Osteocyte (in vitro differentiated cells): ENCODE measurements at regions not wholly inside any gene's neighbourhood (a gene's known extent, or its start where the extent isn't known, plus 50 kb on each side); places are given as distances from the start of the nearest gene placed in this dataset.
"Not testable (repeated sequence)": the region's sequence is repeated elsewhere in the genome, so short reads cannot be mapped to it uniquely, and the experiment has no call there.

ENCODE experiments used
- DNase-seq: peaks from one replicate; pipeline ENCODE4 v3.0.0; 2021; ENCODE audit warnings: mixed read lengths; ENCODE audit not compliant: unreplicated experiment; ENCODE audit errors: extremely low spot score
- H3K27ac Mint-ChIP-seq: one replicate; pipeline ENCODE4 v1.8.0; 2021; ENCODE audit warnings: mild to moderate bottlenecking, mixed read lengths; ENCODE audit not compliant: unreplicated experiment
- H3K27me3 Mint-ChIP-seq: one replicate; pipeline ENCODE4 v1.8.0; 2021; ENCODE audit warnings: mixed read lengths; ENCODE audit not compliant: unreplicated experiment
- H3K36me3 Mint-ChIP-seq: one replicate; pipeline ENCODE4 v1.8.0; 2021; ENCODE audit warnings: mixed read lengths; ENCODE audit not compliant: unreplicated experiment
- H3K4me1 Mint-ChIP-seq: one replicate; pipeline ENCODE4 v1.8.0; 2021; ENCODE audit warnings: mixed read lengths; ENCODE audit not compliant: unreplicated experiment
- H3K4me3 Mint-ChIP-seq: one replicate; pipeline ENCODE4 v1.8.0; 2021; ENCODE audit warnings: mild to moderate bottlenecking, moderate library complexity, mixed read lengths; ENCODE audit not compliant: unreplicated experiment
- H3K9me3 Mint-ChIP-seq: one replicate; pipeline ENCODE4 v1.8.0; 2021; ENCODE audit warnings: mixed read lengths; ENCODE audit not compliant: unreplicated experiment
- TF ChIP-seq, protein P1 (sequence below): fragments of 200-600 bp; sonication (generic); IDR thresholded peaks from 2 replicates; pipeline ENCODE4 v1.5.0; 2021; ENCODE audit warnings: antibody characterized with exemption, mild to moderate bottlenecking, moderate library complexity

DNA sequence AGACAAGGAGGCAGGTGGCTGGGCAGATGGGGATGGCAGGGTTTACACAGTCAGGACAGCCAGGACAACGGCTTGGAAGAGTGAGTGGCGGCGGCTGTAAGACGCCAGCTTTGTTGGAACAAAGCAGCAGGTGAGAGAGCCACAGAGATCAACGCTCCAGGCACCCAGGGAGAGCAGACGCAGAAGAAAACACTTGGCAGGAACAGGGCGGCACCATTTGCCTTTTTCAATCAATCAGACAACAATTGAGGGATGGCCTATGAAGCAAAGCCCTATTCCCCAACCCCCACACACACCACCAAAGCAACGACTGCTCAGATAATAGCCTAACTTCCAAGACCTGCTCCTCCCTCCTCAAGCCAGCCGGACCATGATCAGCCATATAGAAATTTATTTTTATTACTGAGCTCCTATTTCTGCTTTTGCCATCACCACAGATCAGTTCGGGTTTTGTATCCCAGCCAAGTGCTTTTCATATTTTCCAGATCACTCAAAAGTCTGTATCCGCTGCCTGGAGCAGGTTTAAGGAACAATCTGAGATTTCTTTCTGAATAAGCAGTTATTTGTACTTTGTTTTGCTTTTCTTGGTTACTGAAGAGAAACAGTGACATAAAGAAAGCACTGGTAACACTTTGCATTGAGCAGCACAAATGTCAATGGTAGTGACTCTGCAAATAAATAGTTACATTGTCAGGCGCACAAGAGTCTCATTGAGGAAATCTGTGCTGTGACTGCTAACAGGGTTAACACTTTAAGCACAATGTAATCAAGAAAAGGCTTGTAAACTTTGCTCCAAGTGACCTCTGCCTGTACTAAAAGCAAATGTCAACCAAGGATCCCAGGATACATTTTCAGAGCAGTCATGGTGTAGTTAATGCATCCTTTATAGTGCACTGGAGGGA lies 81.8 kb upstream of the RBPJ start:
- Mint-ChIP-seq H3K4me1 (peaks cover 63% of the 10 kb centered on the region), H3K27ac (peak overlapping the region; percentile 96), H3K9me3 (no peaks in the 10 kb centered on the region), H3K4me3 (peak overlapping the region; percentile 49), H3K36me3 (no peaks in the 10 kb centered on the region), H3K27me3 (no peaks in the 10 kb centered on the region)
- no peak for DNase-seq
- TF ChIP-seq, protein P1, sequence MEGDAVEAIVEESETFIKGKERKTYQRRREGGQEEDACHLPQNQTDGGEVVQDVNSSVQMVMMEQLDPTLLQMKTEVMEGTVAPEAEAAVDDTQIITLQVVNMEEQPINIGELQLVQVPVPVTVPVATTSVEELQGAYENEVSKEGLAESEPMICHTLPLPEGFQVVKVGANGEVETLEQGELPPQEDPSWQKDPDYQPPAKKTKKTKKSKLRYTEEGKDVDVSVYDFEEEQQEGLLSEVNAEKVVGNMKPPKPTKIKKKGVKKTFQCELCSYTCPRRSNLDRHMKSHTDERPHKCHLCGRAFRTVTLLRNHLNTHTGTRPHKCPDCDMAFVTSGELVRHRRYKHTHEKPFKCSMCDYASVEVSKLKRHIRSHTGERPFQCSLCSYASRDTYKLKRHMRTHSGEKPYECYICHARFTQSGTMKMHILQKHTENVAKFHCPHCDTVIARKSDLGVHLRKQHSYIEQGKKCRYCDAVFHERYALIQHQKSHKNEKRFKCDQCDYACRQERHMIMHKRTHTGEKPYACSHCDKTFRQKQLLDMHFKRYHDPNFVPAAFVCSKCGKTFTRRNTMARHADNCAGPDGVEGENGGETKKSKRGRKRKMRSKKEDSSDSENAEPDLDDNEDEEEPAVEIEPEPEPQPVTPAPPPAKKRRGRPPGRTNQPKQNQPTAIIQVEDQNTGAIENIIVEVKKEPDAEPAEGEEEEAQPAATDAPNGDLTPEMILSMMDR: no peak

DNA sequence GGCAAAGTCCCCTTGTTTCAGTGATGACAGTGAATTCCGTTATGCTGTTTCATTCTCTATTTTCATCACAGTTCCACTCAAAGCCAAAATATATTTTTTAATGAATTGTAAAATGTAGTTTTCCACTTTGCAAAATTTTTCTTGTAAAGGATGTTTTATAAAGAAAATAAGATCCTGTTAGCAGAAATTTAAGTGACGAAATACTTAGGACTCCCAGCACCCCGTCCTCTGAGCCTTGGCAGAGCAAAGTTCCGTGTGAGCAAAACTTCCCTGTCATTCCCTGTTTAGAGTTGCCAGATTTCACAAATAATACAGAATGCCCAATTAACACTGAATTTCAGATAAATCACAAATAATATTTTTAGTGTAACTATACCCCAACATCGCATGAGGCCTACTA lies 81.0 kb upstream of the RBPJ start:
- H3K4me3 Mint-ChIP-seq: no peak overlapping the region
- TF ChIP-seq, protein P1: no peak

DNA sequence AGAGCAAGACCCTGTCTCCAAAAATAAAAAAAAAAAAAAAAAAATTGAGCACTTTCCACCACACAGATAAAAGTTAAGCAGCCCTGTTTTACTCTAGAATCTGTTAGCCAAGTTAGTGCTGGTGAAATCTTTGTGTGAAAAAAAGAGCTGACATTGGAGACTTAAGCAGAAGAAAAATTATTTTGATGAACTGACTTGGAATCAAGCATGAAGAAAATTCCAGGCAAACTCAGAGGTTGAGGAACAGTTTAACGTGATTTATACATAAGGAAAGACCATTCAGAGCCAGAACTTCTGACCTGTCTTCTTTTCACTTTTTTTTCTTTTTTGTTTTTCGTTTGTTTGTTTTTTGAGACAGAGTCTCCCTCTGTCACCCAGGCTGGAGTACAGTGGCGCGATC lies 79.6 kb upstream of the RBPJ start:
- no peak for DNase-seq
- H3K4me3 Mint-ChIP-seq: no peak overlapping the region
- peaks cover 6% of the 10 kb centered on the region for H3K9me3 Mint-ChIP-seq
- no peaks in the 10 kb centered on the region for H3K27me3 Mint-ChIP-seq
- peaks cover 44% of the 10 kb centered on the region for H3K4me1 Mint-ChIP-seq
- no peaks in the 10 kb centered on the region for H3K36me3 Mint-ChIP-seq
- TF ChIP-seq, protein P1: no peak
- H3K27ac Mint-ChIP-seq: peak overlapping the region; percentile 31

More for the DNA sequence above, 81.0 kb upstream of the RBPJ start:
- Mint-ChIP-seq H3K9me3 (no peaks in the 10 kb centered on the region), H3K36me3 (no peaks in the 10 kb centered on the region), H3K27ac (peak overlapping the region; percentile 96), H3K27me3 (no peaks in the 10 kb centered on the region), H3K4me1 (peaks cover 56% of the 10 kb centered on the region)
- DNase-seq: no peak

DNA sequence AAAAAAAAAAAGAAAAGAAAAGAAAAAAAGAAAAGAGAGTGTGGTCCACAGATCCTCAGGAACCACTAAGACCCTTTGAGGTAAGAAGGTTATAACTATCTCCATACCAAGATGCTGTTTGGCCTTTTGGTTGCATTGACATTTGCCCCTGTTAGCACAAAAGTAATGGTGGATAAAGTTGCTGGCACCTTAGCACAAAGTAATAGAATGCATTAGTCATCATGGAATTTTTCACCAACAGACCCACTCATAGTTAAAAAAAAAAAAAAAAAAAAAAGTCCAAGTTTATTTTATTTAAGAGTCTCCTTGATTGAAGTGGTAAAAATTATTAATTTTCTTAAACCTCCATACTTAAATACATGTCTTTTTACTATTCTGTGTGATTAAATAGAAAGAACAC lies 78.4 kb upstream of the RBPJ start:
- peaks cover 7% of the 10 kb centered on the region for H3K9me3 Mint-ChIP-seq
- DNase-seq: no peak

DNA sequence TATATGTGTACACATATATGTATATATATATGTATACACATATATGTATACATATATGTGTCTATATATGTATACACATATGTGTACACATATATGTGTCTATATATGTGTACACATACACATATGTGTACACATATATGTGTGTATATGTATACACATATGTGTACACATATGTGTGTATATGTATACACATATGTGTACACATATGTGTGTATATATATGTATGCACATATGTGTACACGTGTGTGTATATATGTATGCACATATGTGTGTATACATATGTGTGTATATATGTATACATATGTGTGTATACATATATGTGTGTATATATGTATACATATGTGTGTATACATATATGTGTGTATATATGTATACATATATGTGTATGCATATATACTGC lies 76.7 kb upstream of the RBPJ start:
- peaks cover 31% of the 10 kb centered on the region for H3K4me1 Mint-ChIP-seq
- H3K4me3 Mint-ChIP-seq, H3K27me3 Mint-ChIP-seq, H3K9me3 Mint-ChIP-seq, DNase-seq, H3K36me3 Mint-ChIP-seq, H3K27ac Mint-ChIP-seq: not testable (repeated sequence)

More for the DNA sequence above, 78.4 kb upstream of the RBPJ start:
- TF ChIP-seq, protein P1: no peak
- Mint-ChIP-seq H3K27me3 (no peaks in the 10 kb centered on the region), H3K27ac (no peak overlapping the region), H3K36me3 (no peaks in the 10 kb centered on the region), H3K4me1 (peaks cover 38% of the 10 kb centered on the region), H3K4me3 (no peak overlapping the region)
